ENCODE measurements at regions not wholly inside any gene's neighbourhood (a gene's known extent, or its start where the extent isn't known, plus 50 kb on each side); places are given as distances from the start of the nearest gene placed in this dataset.
"Not testable (repeated sequence)": the region's sequence is repeated elsewhere in the genome, so short reads cannot be mapped to it uniquely, and the experiment has no call there.

DNA sequence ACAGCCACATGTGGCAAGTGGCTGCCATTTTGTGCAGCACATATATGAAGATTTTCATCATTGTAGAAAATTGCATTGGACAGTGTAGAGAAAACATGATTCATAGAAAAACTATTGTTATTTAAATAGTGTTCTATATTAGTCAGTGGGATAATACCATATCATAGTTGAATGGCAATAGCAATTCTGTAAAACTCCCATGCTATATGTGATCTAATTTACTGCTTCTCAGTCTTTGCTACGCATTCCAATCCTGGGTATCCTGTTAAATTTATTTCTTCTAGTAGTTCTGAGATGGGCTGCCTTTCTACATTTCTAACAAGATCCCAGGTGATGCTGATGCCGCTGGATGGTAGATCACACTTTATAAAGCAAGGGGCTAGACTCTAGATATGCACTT is 117.5 kb upstream of the FBXO28 start:
- H3K4me1 ChIP-seq (ENCODE audit: low read depth, poor library complexity, severe bottlenecking); H3K27me3 ChIP-seq (ENCODE audit: insufficient read depth, low read depth); H3K9ac ChIP-seq; H3K27ac ChIP-seq; H3K4me2 ChIP-seq; H2AFZ ChIP-seq (ENCODE audit: low read depth); H4K20me1 ChIP-seq (ENCODE audit: insufficient read depth); H3K4me3 ChIP-seq (IDR thresholded peaks at IDR 0.05; ENCODE audit: insufficient read depth, low read depth, low read length); H3K36me3 ChIP-seq (ENCODE audit: insufficient read depth): not testable (repeated sequence)
- H3K79me2 ChIP-seq (ENCODE audit: insufficient read depth, low read depth): peaks cover 13% of the 10 kb centered on the region; the same call in 1 of the 2 replicates

DNA sequence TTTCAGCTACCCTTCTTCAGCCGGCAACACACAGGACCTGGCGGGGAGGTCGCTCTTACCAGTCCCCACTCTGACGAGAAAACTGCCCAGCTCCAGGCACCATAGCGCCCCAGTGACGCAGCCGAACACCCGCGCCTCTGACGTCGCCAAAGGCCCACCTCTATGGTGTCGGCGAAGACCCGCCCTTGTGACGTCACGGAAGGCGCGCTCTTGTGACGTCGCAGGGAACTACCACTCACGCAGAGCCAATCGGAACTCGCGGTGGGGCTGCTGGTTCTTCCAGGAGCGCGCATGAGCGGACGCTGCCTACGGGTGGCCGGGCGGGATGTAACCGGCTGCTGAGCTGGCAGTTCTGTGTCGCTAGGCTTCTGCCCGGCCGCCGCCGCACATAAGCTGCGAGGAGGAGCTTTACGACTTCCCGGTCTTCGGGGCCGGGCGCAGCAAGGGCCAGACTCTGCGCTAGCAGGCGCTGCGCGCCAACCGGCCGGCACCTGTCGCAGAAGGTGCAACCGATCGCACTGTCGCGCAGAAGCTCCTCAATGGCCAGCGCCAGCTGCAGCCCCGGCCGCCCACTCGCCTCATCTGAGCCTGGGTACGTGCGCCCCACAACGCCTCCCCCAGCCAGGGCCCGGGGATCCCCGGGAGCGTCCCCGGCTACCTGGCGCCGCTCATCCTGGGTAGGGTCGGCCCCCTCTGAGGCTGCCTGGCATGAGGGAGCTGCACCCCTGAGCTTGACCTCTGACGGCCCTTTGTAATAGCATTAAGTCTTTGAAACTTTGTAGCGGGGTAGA is 121.3 kb upstream of the FBXO28 start:
- peak overlapping the region; percentile 83 for H3K9ac ChIP-seq
- not testable (repeated sequence) for H3K27me3 ChIP-seq (ENCODE audit: insufficient read depth, low read depth); H3K4me3 ChIP-seq (IDR thresholded peaks at IDR 0.05; ENCODE audit: insufficient read depth, low read depth, low read length); H4K20me1 ChIP-seq (ENCODE audit: insufficient read depth); H3K36me3 ChIP-seq (ENCODE audit: insufficient read depth); H3K4me1 ChIP-seq (ENCODE audit: low read depth, poor library complexity, severe bottlenecking)
- H2AFZ ChIP-seq (ENCODE audit: low read depth): peak overlapping the region; percentile 71
- H3K79me2 ChIP-seq (ENCODE audit: insufficient read depth, low read depth): peaks cover 13% of the 10 kb centered on the region; the same call in 1 of the 2 replicates
- peak overlapping the region; percentile 55 for H3K4me2 ChIP-seq
- H3K27ac ChIP-seq: peak overlapping the region; percentile 78

DNA sequence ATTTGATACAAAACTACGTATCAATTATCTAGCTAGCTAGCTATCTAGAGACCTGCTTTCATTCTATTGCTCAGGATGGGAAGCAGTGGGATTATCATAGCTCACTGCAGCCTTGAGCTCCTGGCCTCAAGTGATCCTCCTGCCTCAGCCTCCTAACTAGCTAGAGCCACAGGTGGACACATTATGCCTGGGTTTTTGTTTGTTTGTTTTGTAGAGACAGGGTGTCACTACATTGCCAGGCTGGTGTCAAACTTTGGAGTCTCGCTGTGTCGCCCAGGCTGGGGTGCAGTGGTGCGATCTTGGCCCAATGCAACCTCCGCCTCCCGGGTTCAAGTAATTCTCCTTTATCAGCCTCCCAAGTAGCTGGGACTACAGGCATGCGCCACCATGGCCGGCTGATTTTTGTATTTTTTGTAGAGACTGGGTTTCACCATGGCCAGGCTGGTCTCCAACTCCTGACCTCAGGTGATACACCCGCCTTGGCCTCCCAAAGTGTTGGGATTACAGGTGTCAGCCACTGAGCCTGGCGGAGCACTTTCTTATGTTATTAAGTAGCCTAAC is 122.5 kb upstream of the FBXO28 start:
- not testable (repeated sequence) for H3K36me3 ChIP-seq (ENCODE audit: insufficient read depth); H3K27me3 ChIP-seq (ENCODE audit: insufficient read depth, low read depth); H3K27ac ChIP-seq; H3K9ac ChIP-seq; H4K20me1 ChIP-seq (ENCODE audit: insufficient read depth); H3K4me1 ChIP-seq (ENCODE audit: low read depth, poor library complexity, severe bottlenecking); H3K4me3 ChIP-seq (IDR thresholded peaks at IDR 0.05; ENCODE audit: insufficient read depth, low read depth, low read length); H3K4me2 ChIP-seq; H2AFZ ChIP-seq (ENCODE audit: low read depth)
- peaks cover 13% of the 10 kb centered on the region; the same call in 1 of the 2 replicates for H3K79me2 ChIP-seq (ENCODE audit: insufficient read depth, low read depth)

DNA sequence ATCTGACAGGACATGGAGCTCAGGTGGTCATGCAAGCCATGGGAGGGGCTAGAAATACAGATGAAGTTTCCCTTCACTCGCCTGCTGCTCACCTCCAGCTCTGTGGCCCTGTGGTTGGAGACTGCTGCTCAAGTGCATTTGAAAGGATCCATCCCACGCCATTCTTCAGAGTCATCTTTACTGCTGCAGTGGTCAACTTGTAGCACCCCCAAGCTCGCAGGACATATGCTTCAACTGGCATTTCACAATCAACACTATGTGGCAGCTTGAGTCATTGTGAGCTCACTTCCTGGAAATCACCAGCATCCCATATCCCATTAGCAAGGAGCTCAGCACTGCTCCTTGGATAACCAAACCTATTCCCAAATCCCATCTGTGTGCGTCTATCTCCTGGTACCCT is 116.2 kb upstream of the TP53BP2 start:
- H3K27ac ChIP-seq; H3K4me2 ChIP-seq; H3K4me1 ChIP-seq (ENCODE audit: low read depth, poor library complexity, severe bottlenecking); H3K27me3 ChIP-seq (ENCODE audit: insufficient read depth, low read depth); H3K9ac ChIP-seq; H3K36me3 ChIP-seq (ENCODE audit: insufficient read depth); H4K20me1 ChIP-seq (ENCODE audit: insufficient read depth); H3K79me2 ChIP-seq (ENCODE audit: insufficient read depth, low read depth); H3K4me3 ChIP-seq (IDR thresholded peaks at IDR 0.05; ENCODE audit: insufficient read depth, low read depth, low read length); H2AFZ ChIP-seq (ENCODE audit: low read depth): not testable (repeated sequence)

DNA sequence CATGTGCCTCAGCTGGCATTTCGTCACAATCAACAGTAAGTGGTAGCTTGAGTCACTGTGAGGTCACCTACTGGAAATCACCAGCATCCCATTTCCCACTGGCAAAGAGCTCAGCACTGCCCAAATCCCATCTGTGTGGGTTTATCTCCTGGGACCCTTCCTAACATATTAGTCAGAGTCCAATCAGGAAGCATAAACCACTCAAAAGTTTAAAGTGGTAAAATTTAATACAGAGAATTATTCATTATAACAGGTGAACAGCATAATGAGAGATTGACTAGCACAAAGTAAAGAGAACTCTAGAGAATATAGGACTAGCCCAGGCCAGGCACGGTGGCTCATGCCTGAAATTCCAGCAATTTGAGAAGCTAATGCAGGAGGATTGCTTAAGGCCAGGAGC is 107.1 kb upstream of the TP53BP2 start:
- not testable (repeated sequence) for H2AFZ ChIP-seq (ENCODE audit: low read depth); H3K9ac ChIP-seq; H3K36me3 ChIP-seq (ENCODE audit: insufficient read depth); H3K4me2 ChIP-seq; H3K4me3 ChIP-seq (IDR thresholded peaks at IDR 0.05; ENCODE audit: insufficient read depth, low read depth, low read length); H3K79me2 ChIP-seq (ENCODE audit: insufficient read depth, low read depth); H3K27me3 ChIP-seq (ENCODE audit: insufficient read depth, low read depth); H3K27ac ChIP-seq; H3K4me1 ChIP-seq (ENCODE audit: low read depth, poor library complexity, severe bottlenecking); H4K20me1 ChIP-seq (ENCODE audit: insufficient read depth)

DNA sequence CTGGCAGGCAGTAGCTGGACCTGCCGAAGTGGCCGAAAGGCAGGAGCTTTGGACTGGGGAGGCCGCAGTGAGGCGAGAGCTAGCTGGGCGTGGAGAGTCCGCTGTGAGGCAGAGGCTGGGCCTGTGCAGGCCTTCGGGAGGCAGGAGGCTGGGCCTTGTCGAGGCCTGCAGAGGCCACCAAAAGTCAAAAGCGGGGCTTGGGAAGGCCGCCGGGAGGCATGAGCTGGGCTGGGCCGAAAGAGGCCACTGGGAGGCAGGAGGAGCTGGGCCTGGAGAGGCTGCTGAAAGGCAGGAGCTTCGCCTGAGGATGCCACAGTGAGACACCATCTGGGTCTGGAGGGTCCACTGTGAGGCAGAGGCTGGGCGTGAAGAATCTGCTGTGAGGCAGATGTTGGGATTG is 105.8 kb upstream of the TP53BP2 start:
- not testable (repeated sequence) for H3K4me3 ChIP-seq (IDR thresholded peaks at IDR 0.05; ENCODE audit: insufficient read depth, low read depth, low read length); H3K36me3 ChIP-seq (ENCODE audit: insufficient read depth); H3K27me3 ChIP-seq (ENCODE audit: insufficient read depth, low read depth); H3K27ac ChIP-seq; H4K20me1 ChIP-seq (ENCODE audit: insufficient read depth); H3K4me1 ChIP-seq (ENCODE audit: low read depth, poor library complexity, severe bottlenecking); H3K9ac ChIP-seq; H2AFZ ChIP-seq (ENCODE audit: low read depth); H3K4me2 ChIP-seq; H3K79me2 ChIP-seq (ENCODE audit: insufficient read depth, low read depth)

DNA sequence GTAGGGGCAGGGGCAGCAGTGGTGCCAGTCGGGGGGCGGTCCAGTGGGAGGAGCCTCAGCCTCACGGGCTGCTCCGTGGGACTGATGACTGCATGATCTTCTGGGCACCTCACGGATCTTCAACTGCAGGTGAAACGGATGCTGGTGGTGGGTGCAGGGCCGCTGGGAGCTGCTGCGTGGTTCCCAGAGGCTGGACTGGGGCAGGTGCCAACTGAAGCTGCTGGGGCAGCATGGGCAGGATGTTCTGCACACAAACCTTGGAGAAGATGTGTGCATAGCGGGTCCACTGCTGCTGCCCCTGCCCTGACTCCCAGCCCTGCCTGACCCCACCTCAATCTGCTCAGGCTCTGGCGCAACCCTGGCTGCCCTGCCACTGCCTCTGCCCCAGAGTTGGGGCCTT is 104.2 kb upstream of the TP53BP2 start:
- not testable (repeated sequence) for H3K27ac ChIP-seq; H3K79me2 ChIP-seq (ENCODE audit: insufficient read depth, low read depth); H3K4me2 ChIP-seq; H3K27me3 ChIP-seq (ENCODE audit: insufficient read depth, low read depth); H3K36me3 ChIP-seq (ENCODE audit: insufficient read depth); H3K9ac ChIP-seq; H2AFZ ChIP-seq (ENCODE audit: low read depth); H4K20me1 ChIP-seq (ENCODE audit: insufficient read depth); H3K4me1 ChIP-seq (ENCODE audit: low read depth, poor library complexity, severe bottlenecking); H3K4me3 ChIP-seq (IDR thresholded peaks at IDR 0.05; ENCODE audit: insufficient read depth, low read depth, low read length)

DNA sequence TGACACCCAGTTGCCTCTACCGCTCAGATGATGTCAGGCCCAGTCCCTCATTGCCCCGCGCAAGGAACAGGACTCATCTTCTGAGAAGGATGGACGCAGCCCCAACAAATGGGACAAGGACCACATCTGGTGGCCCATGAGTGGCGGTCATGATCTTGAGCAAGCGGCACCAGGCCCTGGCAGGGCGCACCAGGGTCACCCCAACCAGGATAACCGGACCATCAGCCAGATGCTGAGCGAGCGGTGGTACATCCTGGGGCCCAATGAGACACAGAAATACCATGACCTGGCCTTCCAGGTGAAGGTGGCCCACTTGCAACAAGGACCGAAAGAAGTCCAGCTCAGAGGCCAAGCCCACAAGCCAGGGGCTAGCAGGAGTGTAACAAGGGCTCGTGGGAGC is 102.3 kb upstream of the TP53BP2 start:
- not testable (repeated sequence) for H3K4me3 ChIP-seq (IDR thresholded peaks at IDR 0.05; ENCODE audit: insufficient read depth, low read depth, low read length); H3K4me1 ChIP-seq (ENCODE audit: low read depth, poor library complexity, severe bottlenecking); H2AFZ ChIP-seq (ENCODE audit: low read depth); H4K20me1 ChIP-seq (ENCODE audit: insufficient read depth); H3K27me3 ChIP-seq (ENCODE audit: insufficient read depth, low read depth); H3K4me2 ChIP-seq; H3K27ac ChIP-seq; H3K9ac ChIP-seq; H3K79me2 ChIP-seq (ENCODE audit: insufficient read depth, low read depth); H3K36me3 ChIP-seq (ENCODE audit: insufficient read depth)

DNA sequence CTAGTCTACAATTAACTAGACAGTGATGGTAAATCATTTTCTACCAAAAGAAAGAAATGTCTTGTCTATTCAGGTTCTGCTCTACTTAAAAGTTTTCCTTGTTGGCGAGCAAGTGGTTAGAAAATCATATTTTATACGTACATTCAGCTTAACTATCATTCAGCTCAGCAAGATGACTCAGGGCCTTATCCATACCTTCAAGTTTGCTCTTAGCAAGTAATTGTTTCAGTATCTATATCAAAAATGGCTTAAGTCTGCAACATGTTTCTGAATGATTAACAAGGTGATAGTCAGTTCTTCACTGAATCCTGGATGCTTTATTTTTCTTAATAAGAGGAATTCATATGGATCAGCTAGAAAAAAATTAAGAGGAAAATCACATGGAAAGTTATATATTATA is 90.8 kb upstream of the TP53BP2 start:
- H3K4me2 ChIP-seq; H3K27me3 ChIP-seq (ENCODE audit: insufficient read depth, low read depth); H2AFZ ChIP-seq (ENCODE audit: low read depth); H4K20me1 ChIP-seq (ENCODE audit: insufficient read depth); H3K79me2 ChIP-seq (ENCODE audit: insufficient read depth, low read depth); H3K27ac ChIP-seq; H3K4me1 ChIP-seq (ENCODE audit: low read depth, poor library complexity, severe bottlenecking); H3K9ac ChIP-seq; H3K4me3 ChIP-seq (IDR thresholded peaks at IDR 0.05; ENCODE audit: insufficient read depth, low read depth, low read length); H3K36me3 ChIP-seq (ENCODE audit: insufficient read depth): not testable (repeated sequence)

DNA sequence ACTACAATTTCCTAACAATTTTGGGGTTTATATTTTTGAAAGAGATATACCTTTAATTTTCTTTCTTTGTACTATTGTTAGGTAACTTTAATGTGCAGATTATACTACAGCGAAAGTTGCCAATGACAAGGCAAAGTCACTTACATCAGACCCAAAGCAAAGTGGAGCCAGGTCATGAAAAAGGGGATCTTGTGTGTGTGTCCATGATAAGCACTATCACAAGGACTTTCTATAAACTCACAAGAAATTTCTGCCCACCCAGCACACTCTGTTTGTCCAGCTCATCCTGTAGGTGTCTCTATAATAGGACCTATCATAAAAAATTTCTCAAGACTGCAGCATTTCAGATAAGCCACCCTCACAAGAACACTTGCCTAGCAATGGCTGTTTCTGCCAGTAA is 85.7 kb upstream of the TP53BP2 start:
- not testable (repeated sequence) for H3K36me3 ChIP-seq (ENCODE audit: insufficient read depth); H2AFZ ChIP-seq (ENCODE audit: low read depth); H3K9ac ChIP-seq; H4K20me1 ChIP-seq (ENCODE audit: insufficient read depth); H3K4me2 ChIP-seq; H3K27ac ChIP-seq; H3K79me2 ChIP-seq (ENCODE audit: insufficient read depth, low read depth); H3K4me1 ChIP-seq (ENCODE audit: low read depth, poor library complexity, severe bottlenecking); H3K4me3 ChIP-seq (IDR thresholded peaks at IDR 0.05; ENCODE audit: insufficient read depth, low read depth, low read length); H3K27me3 ChIP-seq (ENCODE audit: insufficient read depth, low read depth)
